DND-41 (cell line): ENCODE measurements at regions not wholly inside any gene's neighbourhood (a gene's known extent, or its start where the extent isn't known, plus 50 kb on each side); places are given as distances from the start of the nearest gene placed in this dataset.

Experiments used
- CTCF ChIP-seq: IDR thresholded peaks from 2 replicates; pipeline ENCODE4 v1.5.1; 2012; ENCODE audit warnings: borderline replicate concordance, low read length, moderate library complexity, mild to moderate bottlenecking; ENCODE audit not compliant: poor library complexity, severe bottlenecking; ENCODE audit errors: extremely low read depth
- EZH2 ChIP-seq: IDR thresholded peaks from 3 replicates; pipeline ENCODE4 v1.6.1; 2012; ENCODE audit warnings: borderline replicate concordance, low read depth, mild to moderate bottlenecking, moderate library complexity, low read length, inconsistent platforms; ENCODE audit not compliant: severe bottlenecking

- TF ChIP-seq CTCF (no peak), EZH2 (no peak)
Observed at GRCh38 chr6:50305660-50306059, 255.9 kb upstream of the DEFB112 start.
